ENCODE measurements at regions not wholly inside any gene's neighbourhood (a gene's known extent, or its start where the extent isn't known, plus 50 kb on each side); places are given as distances from the start of the nearest gene placed in this dataset.

DNA sequence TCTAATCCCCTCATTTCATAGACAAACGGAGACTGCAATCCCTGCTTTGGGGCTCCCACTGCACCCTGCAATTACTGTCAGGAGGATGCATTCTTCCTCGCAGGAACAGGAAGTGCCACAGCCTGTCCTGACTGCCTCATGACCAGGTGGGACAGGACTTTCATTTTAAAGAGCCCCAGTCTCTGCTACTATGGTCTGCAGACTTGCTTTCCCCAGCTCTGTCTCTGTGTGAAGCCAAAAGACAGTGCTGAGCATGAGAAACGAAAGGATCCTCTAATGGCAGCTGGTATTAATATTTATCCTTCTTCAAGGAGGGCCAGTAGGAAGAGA, 60.0 kb upstream of the PNMA1 start:
- DNase-seq (ENCODE audit: low spot score in 2 of 2) (no peak), ATAC-seq (ENCODE audit: low read depth) (no peak)
- Mint-ChIP-seq H3K27me3 (no peaks in the 10 kb centered on the region), H3K27ac (peak overlapping the region; percentile 97), H3K36me3 (peaks cover 5% of the 10 kb centered on the region), H3K9me3 (no peaks in the 10 kb centered on the region), H3K4me1 (peaks cover 68% of the 10 kb centered on the region), H3K4me3 (no peak overlapping the region)

DNA sequence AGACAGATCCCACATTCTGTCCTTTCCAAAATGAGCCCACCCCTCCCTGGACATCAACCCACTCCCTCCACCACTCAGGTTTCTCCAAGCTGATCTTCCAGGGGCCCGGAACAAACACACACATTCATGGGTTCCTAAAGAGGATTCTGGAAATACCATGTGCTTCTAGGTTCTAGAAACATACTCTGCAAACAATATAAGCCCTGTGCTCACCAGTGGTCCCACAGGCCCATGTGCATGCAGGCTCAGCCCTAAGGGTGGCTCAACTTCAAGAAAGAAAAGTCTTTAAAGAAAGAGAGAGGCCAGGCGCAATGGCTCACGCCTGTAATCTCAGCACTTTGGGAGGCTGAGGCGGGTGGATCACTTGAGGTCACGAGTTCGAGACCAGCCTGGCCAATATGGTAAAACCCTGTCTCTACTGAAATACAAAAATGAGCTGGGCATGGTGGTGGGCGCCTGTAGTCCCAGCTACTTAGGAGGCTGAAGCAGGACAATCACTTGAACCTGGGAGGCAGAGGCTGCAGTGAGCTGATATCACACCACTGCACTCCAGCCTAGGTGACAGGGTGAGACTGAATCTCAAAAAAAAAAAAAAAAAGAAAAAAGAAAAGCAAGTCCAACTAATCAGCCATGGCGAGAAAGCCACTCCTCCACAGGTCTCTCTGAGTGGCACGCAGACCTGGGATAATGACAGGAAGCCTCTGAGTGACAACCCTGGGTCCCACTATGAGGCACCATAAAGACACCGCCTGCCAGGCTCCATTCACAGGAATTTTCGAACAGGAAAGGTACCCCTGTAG, 59.5 kb upstream of the PNMA1 start:
- peaks cover 3% of the 10 kb centered on the region for H3K36me3 Mint-ChIP-seq
- H3K4me1 Mint-ChIP-seq = peaks cover 69% of the 10 kb centered on the region
- no peaks in the 10 kb centered on the region for H3K27me3 Mint-ChIP-seq
- peak overlapping the region; percentile 97 for H3K27ac Mint-ChIP-seq
- H3K4me3 Mint-ChIP-seq = peak overlapping the region; percentile 4
- ATAC-seq (ENCODE audit: low read depth) = no peak
- H3K9me3 Mint-ChIP-seq = no peaks in the 10 kb centered on the region
- no peak for DNase-seq (ENCODE audit: low spot score in 2 of 2)

GRCh38 chr14:73771848-73772638, 57.9 kb upstream of the PNMA1 start:
- H3K4me1 Mint-ChIP-seq = peaks cover 56% of the 10 kb centered on the region
- no peaks in the 10 kb centered on the region for H3K27me3 Mint-ChIP-seq
- H3K27ac Mint-ChIP-seq = peak overlapping the region; percentile 97
- H3K9me3 Mint-ChIP-seq = no peaks in the 10 kb centered on the region
- DNase-seq (ENCODE audit: low spot score in 2 of 2) = peak; percentile 56 to 68
- peak; percentile 62 for ATAC-seq (ENCODE audit: low read depth)
- H3K36me3 Mint-ChIP-seq = no peaks in the 10 kb centered on the region
- H3K4me3 Mint-ChIP-seq = peak overlapping the region; percentile 63

GRCh38 chr14:73770977-73771847, 57.0 kb upstream of the PNMA1 start:
- ATAC-seq (ENCODE audit: low read depth) = peak; percentile 1
- H3K36me3 Mint-ChIP-seq = no peaks in the 10 kb centered on the region
- H3K27ac Mint-ChIP-seq = peak overlapping the region; percentile 97
- DNase-seq (ENCODE audit: low spot score in 2 of 2) = no peak
- peaks cover 59% of the 10 kb centered on the region for H3K4me1 Mint-ChIP-seq
- no peaks in the 10 kb centered on the region for H3K9me3 Mint-ChIP-seq
- H3K4me3 Mint-ChIP-seq = peak overlapping the region; percentile 63
- no peaks in the 10 kb centered on the region for H3K27me3 Mint-ChIP-seq

DNA sequence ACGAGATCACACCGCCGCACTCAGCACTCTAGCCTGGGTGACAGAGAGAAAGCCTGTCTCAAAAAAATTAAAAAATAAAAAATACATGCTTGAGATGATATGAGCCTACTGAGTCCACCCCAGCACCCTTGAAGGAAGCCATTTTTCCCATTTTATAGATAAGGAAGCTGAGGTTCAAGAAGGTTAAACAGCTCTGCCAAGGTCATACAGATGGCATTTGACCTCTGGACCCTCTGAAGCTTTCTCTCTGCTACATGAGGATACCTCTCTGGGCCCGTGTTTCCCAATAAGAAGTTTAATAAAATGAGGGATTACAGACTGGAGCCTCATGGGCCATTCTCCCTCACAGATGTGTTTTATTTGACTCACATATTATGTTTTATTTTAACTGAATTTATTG, 53.9 kb upstream of the PNMA1 start:
- peaks cover 62% of the 10 kb centered on the region for H3K4me1 Mint-ChIP-seq
- ATAC-seq (ENCODE audit: low read depth) = no peak
- H3K27ac Mint-ChIP-seq = peak overlapping the region; percentile 97
- H3K27me3 Mint-ChIP-seq = no peaks in the 10 kb centered on the region
- no peaks in the 10 kb centered on the region for H3K36me3 Mint-ChIP-seq
- H3K4me3 Mint-ChIP-seq = no peak overlapping the region
- no peak for DNase-seq (ENCODE audit: low spot score in 2 of 2)
- no peaks in the 10 kb centered on the region for H3K9me3 Mint-ChIP-seq

DNA sequence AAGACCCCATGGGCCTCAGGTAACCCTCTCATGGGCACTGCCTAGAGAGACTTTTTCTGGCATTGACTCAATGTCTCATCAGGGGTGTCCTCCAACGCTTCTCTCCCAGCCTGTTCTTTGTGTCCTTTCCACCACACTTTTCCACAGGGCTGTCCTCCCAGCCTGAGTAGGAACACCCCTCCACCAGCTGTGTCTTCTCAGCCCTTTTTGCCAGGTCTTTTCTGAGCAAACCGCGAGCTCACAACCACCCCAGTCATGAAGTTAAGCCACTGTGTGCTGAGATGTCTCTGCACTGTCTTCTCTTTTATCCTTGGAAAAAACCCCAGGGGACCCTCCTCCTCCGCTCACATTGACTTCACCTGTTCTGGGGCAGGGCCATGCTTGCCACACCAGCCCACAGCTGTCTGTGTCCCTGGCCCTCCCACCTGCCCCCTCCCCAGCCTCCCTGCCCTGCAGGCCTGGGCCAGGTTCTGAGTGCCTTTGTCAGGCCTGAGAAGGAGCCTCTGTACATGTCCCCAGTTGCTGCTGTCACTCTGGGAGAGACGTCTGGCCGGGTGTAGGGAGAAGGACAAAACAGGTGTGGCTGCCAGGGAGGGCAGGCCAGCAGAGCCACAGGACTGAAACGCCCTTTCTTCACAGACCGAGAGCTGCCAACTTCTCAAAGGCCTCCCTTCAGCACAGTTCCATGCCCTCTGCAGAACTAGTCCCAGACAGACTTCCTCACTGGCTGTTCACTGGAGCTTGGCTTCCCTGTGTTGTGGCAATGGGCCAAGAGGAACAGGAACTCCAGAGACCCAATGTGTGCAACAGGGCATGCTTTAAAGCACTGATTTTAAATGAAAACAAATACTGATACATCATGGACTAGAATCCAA, 50.5 kb upstream of the PNMA1 start:
- Mint-ChIP-seq H3K4me3 (peak overlapping the region; percentile 32), H3K27ac (peak overlapping the region; percentile 99), H3K4me1 (peaks cover 54% of the 10 kb centered on the region), H3K36me3 (no peaks in the 10 kb centered on the region), H3K27me3 (no peaks in the 10 kb centered on the region), H3K9me3 (no peaks in the 10 kb centered on the region)
- ATAC-seq (ENCODE audit: low read depth) (peak; percentile 15), DNase-seq (ENCODE audit: low spot score in 2 of 2) (no peak)

Data from memory B cell (primary cell).